GM18505 (cell line): ENCODE measurements at regions not wholly inside any gene's neighbourhood (a gene's known extent, or its start where the extent isn't known, plus 50 kb on each side); places are given as distances from the start of the nearest gene placed in this dataset.

Experiments used
- ATAC-seq: cut with Tn5 transposase; IDR thresholded peaks from one replicate; pipeline ENCODE4 v1.9.1; 2021; ENCODE audit not compliant: unreplicated experiment
- POLR2A ChIP-seq: IDR thresholded peaks from 4 replicates; pipeline ENCODE4 v1.6.1; 2011; ENCODE audit warnings: borderline replicate concordance; ENCODE audit not compliant: insufficient read depth, insufficient read length; ENCODE audit errors: extremely low read depth

- ATAC-seq, result no peak
- TF ChIP-seq POLR2A, result no peak
Observed at GRCh38 chr2:67854103-67854743, 208.6 kb downstream of the C1D start.

- TF ChIP-seq POLR2A, result no peak
- no peak for ATAC-seq
Observed at GRCh38 chr2:67854798-67855197, 208.0 kb downstream of the C1D start.

- ATAC-seq, result no peak
- TF ChIP-seq POLR2A, result no peak
Observed at GRCh38 chr2:67856866-67857265, 205.9 kb downstream of the C1D start.

GRCh38 chr2:67857836-67858235 lies 205.0 kb downstream of the C1D start:
- ATAC-seq, result no peak
- TF ChIP-seq POLR2A, result no peak

- TF ChIP-seq POLR2A, result no peak
- no peak for ATAC-seq
Observed at GRCh38 chr2:67858886-67859285, 203.9 kb downstream of the C1D start.

GRCh38 chr2:67865917-67866316 lies 196.9 kb downstream of the C1D start:
- ATAC-seq, result no peak
- TF ChIP-seq POLR2A, result no peak

GRCh38 chr2:67867735-67868134 lies 195.1 kb downstream of the C1D start:
- ATAC-seq, result no peak

GRCh38 chr2:67871686-67872412 lies 191.0 kb downstream of the C1D start:
- ATAC-seq, result no peak

More at GRCh38 chr2:67867735-67868134, 195.1 kb downstream of the C1D start:
- no peak for TF ChIP-seq POLR2A

GRCh38 chr2:67872481-67872880 lies 190.3 kb downstream of the C1D start:
- no peak for TF ChIP-seq POLR2A
- ATAC-seq, result no peak

More at GRCh38 chr2:67871686-67872412, 191.0 kb downstream of the C1D start:
- TF ChIP-seq POLR2A, result no peak

GRCh38 chr2:67873916-67874315 lies 188.9 kb downstream of the C1D start:
- TF ChIP-seq POLR2A, result no peak
- no peak for ATAC-seq

- TF ChIP-seq POLR2A, result no peak
- ATAC-seq, result no peak
Observed at GRCh38 chr2:67876176-67876575, 186.6 kb downstream of the C1D start.

GRCh38 chr2:67877301-67877700 lies 185.5 kb downstream of the C1D start:
- no peak for ATAC-seq
- TF ChIP-seq POLR2A, result no peak

GRCh38 chr2:67878743-67879142 lies 184.1 kb downstream of the C1D start:
- no peak for TF ChIP-seq POLR2A
- no peak for ATAC-seq

- no peak for ATAC-seq
- TF ChIP-seq POLR2A, result no peak
Observed at GRCh38 chr2:67879586-67880290, 183.1 kb downstream of the C1D start.
